ENCODE measurements at regions not wholly inside any gene's neighbourhood (a gene's known extent, or its start where the extent isn't known, plus 50 kb on each side); places are given as distances from the start of the nearest gene placed in this dataset.

DNA sequence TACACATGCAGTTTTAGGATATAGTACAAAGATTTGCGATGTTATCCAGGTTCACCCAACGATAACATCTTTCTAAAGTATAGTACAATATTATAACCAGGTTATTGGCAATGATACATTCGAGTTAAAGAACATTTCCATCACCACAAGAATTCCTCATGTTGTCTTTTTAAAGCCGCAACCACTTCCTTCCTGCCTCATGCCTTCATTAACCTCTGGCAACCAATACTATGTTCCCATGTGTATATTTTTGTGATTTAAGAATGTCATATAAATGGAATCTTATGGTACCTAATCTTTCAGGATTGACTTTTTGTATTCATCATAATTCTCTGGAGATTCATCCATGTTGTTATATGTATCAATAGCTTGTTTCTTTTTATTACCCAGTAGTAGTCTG lies 1183.2 kb downstream of the CDH11 start (continued):
- TF ChIP-seq, protein P1, sequence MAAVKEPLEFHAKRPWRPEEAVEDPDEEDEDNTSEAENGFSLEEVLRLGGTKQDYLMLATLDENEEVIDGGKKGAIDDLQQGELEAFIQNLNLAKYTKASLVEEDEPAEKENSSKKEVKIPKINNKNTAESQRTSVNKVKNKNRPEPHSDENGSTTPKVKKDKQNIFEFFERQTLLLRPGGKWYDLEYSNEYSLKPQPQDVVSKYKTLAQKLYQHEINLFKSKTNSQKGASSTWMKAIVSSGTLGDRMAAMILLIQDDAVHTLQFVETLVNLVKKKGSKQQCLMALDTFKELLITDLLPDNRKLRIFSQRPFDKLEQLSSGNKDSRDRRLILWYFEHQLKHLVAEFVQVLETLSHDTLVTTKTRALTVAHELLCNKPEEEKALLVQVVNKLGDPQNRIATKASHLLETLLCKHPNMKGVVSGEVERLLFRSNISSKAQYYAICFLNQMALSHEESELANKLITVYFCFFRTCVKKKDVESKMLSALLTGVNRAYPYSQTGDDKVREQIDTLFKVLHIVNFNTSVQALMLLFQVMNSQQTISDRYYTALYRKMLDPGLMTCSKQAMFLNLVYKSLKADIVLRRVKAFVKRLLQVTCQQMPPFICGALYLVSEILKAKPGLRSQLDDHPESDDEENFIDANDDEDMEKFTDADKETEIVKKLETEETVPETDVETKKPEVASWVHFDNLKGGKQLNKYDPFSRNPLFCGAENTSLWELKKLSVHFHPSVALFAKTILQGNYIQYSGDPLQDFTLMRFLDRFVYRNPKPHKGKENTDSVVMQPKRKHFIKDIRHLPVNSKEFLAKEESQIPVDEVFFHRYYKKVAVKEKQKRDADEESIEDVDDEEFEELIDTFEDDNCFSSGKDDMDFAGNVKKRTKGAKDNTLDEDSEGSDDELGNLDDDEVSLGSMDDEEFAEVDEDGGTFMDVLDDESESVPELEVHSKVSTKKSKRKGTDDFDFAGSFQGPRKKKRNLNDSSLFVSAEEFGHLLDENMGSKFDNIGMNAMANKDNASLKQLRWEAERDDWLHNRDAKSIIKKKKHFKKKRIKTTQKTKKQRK (IDR thresholded peaks at IDR 0.05; ENCODE audit: low read depth, low read length): no peak
- TF ChIP-seq SP1 (IDR thresholded peaks at IDR 0.05; ENCODE audit: low read depth, low read length): no peak
- TF ChIP-seq NR2C2 (IDR thresholded peaks at IDR 0.05; ENCODE audit: borderline replicate concordance, control insufficient read depth, insufficient read length, low read depth): no peak
- TF ChIP-seq IKZF1 (conservative IDR thresholded peaks at IDR 0.05): no peak
- no peak for TF ChIP-seq CEBPB (IDR thresholded peaks at IDR 0.05; ENCODE audit: borderline replicate concordance in 1 of 2, low read depth in 2 of 2, low read length in 2 of 2)
- TF ChIP-seq ZSCAN29 (IDR thresholded peaks at IDR 0.05): no peak
- no peak for TF ChIP-seq CBX3 (IDR thresholded peaks at IDR 0.05; ENCODE audit: borderline replicate concordance, low read depth)
- TF ChIP-seq BACH1 (IDR thresholded peaks at IDR 0.05; ENCODE audit: borderline replicate concordance): no peak
- TF ChIP-seq POLR2AphosphoS5 (IDR thresholded peaks at IDR 0.05; ENCODE audit: low read length): no peak

DNA sequence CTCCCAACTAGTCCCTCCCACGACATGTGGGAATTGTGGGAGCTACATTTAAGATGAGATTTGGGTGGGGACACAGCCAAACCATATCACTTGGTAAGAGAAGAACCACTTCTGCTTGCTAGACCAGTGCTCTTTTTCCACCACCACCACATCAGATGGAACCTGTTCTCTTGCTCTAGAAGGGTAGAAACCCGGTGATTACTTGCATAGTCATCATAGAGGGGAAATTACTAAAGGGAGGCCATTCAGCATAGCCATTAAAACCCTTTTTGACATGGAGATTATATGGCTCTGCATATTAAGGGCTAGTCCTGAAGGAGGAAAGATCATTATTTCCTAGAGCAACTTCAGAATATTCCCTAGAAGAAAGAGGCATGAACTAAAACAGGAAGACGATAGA lies 1188.0 kb downstream of the CDH11 start:
- Histone ChIP-seq H4K20me1 (ENCODE audit: control insufficient read depth, insufficient read depth) (no peaks in the 10 kb centered on the region), H2AFZ (ENCODE audit: control insufficient read depth, low read depth, low read length) (no peak overlapping the region), H3K36me3 (ENCODE audit: control insufficient read depth in 2 of 2, insufficient read depth in 2 of 2, low read length in 1 of 2) (no peaks in the 10 kb centered on the region), H3K27ac (ENCODE audit: control insufficient read depth, insufficient read depth) (no peak overlapping the region), H3K9me3 (replicated peaks; ENCODE audit: control insufficient read depth, insufficient read depth, low read length) (no peaks in the 10 kb centered on the region), H3K4me3 (no peak overlapping the region), H3K9ac (ENCODE audit: control insufficient read depth, insufficient read depth, low read length) (no peak overlapping the region), H3K27me3 (replicated peaks in 1 of 2; ENCODE audit: control insufficient read depth in 2 of 2, insufficient read depth in 2 of 2, low read length in 1 of 2) (no peaks in the 10 kb centered on the region), H3K4me2 (ENCODE audit: control insufficient read depth, insufficient read depth) (no peak overlapping the region), H3K4me1 (ENCODE audit: control insufficient read depth, insufficient read depth, low read length) (no peaks in the 10 kb centered on the region), H3K79me2 (ENCODE audit: control insufficient read depth, insufficient read depth, low read length) (no peaks in the 10 kb centered on the region)
- ATAC-seq (no peak), DNase-seq (ENCODE audit: low read depth, low spot score) (no peak), FAIRE-seq (no peak)
- in situ Hi-C loops (cut with MboI) (no loop called here), intact Hi-C loops (cut with micrococcal nuclease; ENCODE audit: unreplicated experiment) (no loop called here)
- POLR2A ChIA-PET: no interaction called here
- CTCF ChIA-PET: no interaction called here
- BruUV-seq (replicated peaks): no TSS peak
- RAD21 ChIA-PET (ENCODE audit: unreplicated experiment): no interaction called here
- SMC1A ChIA-PET (ENCODE audit: uncharacterized antibody, unreplicated experiment): no interaction called here
- WGBS (ENCODE audit: insufficient coverage, insufficient replicate concordance, low lambda C conversion rate, missing lambda C conversion rate): 0% methylated on average over 3 of the region's 3 CpGs
- TF ChIP-seq TBL1XR1 (IDR thresholded peaks at IDR 0.05; ENCODE audit: low read depth, low read length): no peak
- no peak for TF ChIP-seq HDAC2 (IDR thresholded peaks at IDR 0.05)
- TF ChIP-seq, protein P2, sequence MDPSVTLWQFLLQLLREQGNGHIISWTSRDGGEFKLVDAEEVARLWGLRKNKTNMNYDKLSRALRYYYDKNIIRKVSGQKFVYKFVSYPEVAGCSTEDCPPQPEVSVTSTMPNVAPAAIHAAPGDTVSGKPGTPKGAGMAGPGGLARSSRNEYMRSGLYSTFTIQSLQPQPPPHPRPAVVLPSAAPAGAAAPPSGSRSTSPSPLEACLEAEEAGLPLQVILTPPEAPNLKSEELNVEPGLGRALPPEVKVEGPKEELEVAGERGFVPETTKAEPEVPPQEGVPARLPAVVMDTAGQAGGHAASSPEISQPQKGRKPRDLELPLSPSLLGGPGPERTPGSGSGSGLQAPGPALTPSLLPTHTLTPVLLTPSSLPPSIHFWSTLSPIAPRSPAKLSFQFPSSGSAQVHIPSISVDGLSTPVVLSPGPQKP (IDR thresholded peaks at IDR 0.05; ENCODE audit: low read depth, low read length): no peak
- TF ChIP-seq RB1 (IDR thresholded peaks at IDR 0.05; ENCODE audit: borderline replicate concordance): no peak
- TF ChIP-seq ZSCAN29 (IDR thresholded peaks at IDR 0.05): no peak
- TF ChIP-seq E2F8 (IDR thresholded peaks at IDR 0.05; ENCODE audit: low read depth, partially characterized antibody): no peak
- no peak for TF ChIP-seq GABPA (IDR thresholded peaks at IDR 0.05; ENCODE audit: low read depth)
- TF ChIP-seq NFYB (IDR thresholded peaks at IDR 0.05; ENCODE audit: insufficient read depth, low read depth, low read length): no peak
- no peak for TF ChIP-seq NFIC (IDR thresholded peaks at IDR 0.05; ENCODE audit: low read depth, low read length)
- no peak for TF ChIP-seq RCOR1 (conservative IDR thresholded peaks at IDR 0.05; ENCODE audit: low read depth, low read length)
- no peak for TF ChIP-seq BMI1 (IDR thresholded peaks at IDR 0.05; ENCODE audit: borderline replicate concordance)
